H9 (cell line): ENCODE measurements at regions not wholly inside any gene's neighbourhood (a gene's known extent, or its start where the extent isn't known, plus 50 kb on each side); places are given as distances from the start of the nearest gene placed in this dataset.

ENCODE experiments used
- DNase-seq: peaks from one replicate; pipeline ENCODE4 v3.0.0-alpha.2; 2017
- H2AFZ ChIP-seq: one replicate; pipeline ENCODE4 v1.6.1; 2013; ENCODE audit warnings: mild to moderate bottlenecking, low read length, control low read depth, moderate library complexity
- H2AK5ac ChIP-seq: 2 replicates; pipeline ENCODE4 v1.6.1; 2013; ENCODE audit warnings: low read length, control low read depth, mixed read lengths; ENCODE audit not compliant: insufficient read length
- H2BK120ac ChIP-seq: one replicate; pipeline ENCODE4 v1.6.1; 2013; ENCODE audit warnings: low read depth, mild to moderate bottlenecking, low read length, control low read depth, inconsistent platforms; ENCODE audit not compliant: poor library complexity, severe bottlenecking
- H2BK12ac ChIP-seq: 2 replicates; pipeline ENCODE4 v1.6.1; 2013; ENCODE audit warnings: low read length, control low read depth, mixed read lengths, low read depth; ENCODE audit not compliant: insufficient read length
- H2BK15ac ChIP-seq: 2 replicates; pipeline ENCODE4 v1.6.1; 2013; ENCODE audit warnings: low read depth, low read length, control low read depth
- H2BK20ac ChIP-seq: one replicate; pipeline ENCODE4 v1.6.1; 2013; ENCODE audit warnings: low read depth, mild to moderate bottlenecking, low read length, control low read depth, inconsistent platforms; ENCODE audit not compliant: poor library complexity, severe bottlenecking
- H2BK5ac ChIP-seq: 2 replicates; pipeline ENCODE4 v1.6.1; 2013; ENCODE audit warnings: low read length, control low read depth, mixed read lengths; ENCODE audit not compliant: insufficient read length
- H3K14ac ChIP-seq: 2 replicates; pipeline ENCODE4 v1.6.1; 2013; ENCODE audit warnings: low read length, control low read depth; ENCODE audit not compliant: insufficient read depth
- H3K18ac ChIP-seq: 2 replicates; pipeline ENCODE4 v1.6.1; 2013; ENCODE audit warnings: low read depth, mild to moderate bottlenecking, mixed read lengths, low read length, control low read depth; ENCODE audit not compliant: insufficient read length
- H3K23ac ChIP-seq: 2 replicates; pipeline ENCODE4 v1.6.1; 2013; ENCODE audit warnings: low read length, control low read depth, mixed read lengths, low read depth; ENCODE audit not compliant: insufficient read length
- H3K23me2 ChIP-seq: 2 replicates; pipeline ENCODE4 v1.6.1; 2013; ENCODE audit warnings: low read depth, mild to moderate bottlenecking, mixed read lengths, low read length, control low read depth; ENCODE audit not compliant: insufficient read length, poor library complexity, severe bottlenecking
- H3K27ac ChIP-seq: 2 replicates; pipeline ENCODE4 v1.5.1; 2013; ENCODE audit warnings: low read length, control low read depth, mixed read lengths, low read depth; ENCODE audit not compliant: insufficient read length
- H3K27me3 ChIP-seq: 2 replicates; pipeline ENCODE4 v1.6.1; 2013; ENCODE audit warnings: low read length, control low read depth, inconsistent platforms; ENCODE audit not compliant: insufficient read depth
- H3K4ac ChIP-seq: 2 replicates; pipeline ENCODE4 v1.6.1; 2013; ENCODE audit warnings: low read depth, mild to moderate bottlenecking, control low read depth, inconsistent platforms, low read length, moderate library complexity
- H3K4me1 ChIP-seq: 2 replicates; pipeline ENCODE4 v1.6.1; 2013; ENCODE audit warnings: low read length, control low read depth, inconsistent platforms; ENCODE audit not compliant: insufficient read depth
- H3K4me2 ChIP-seq: 2 replicates; pipeline ENCODE4 v1.6.1; 2013; ENCODE audit warnings: low read length, control low read depth, mixed read lengths; ENCODE audit not compliant: insufficient read length, insufficient read depth
- H3K56ac ChIP-seq: 2 replicates; pipeline ENCODE4 v1.6.1; 2013; ENCODE audit warnings: low read depth, mild to moderate bottlenecking, mixed read lengths, low read length, control low read depth; ENCODE audit not compliant: insufficient read length
- H3K79me1 ChIP-seq: 2 replicates; pipeline ENCODE4 v1.6.1; 2013; ENCODE audit warnings: low read depth, mild to moderate bottlenecking, moderate library complexity, low read length, control low read depth, inconsistent platforms; ENCODE audit not compliant: insufficient read depth, poor library complexity, severe bottlenecking
- H3K79me2 ChIP-seq: 2 replicates; pipeline ENCODE4 v1.6.1; 2013; ENCODE audit warnings: low read length, control low read depth, inconsistent platforms; ENCODE audit not compliant: insufficient read depth
- H3K9ac ChIP-seq: 2 replicates; pipeline ENCODE4 v1.6.1; 2013; ENCODE audit warnings: low read length, control low read depth, mixed read lengths; ENCODE audit not compliant: insufficient read length; ENCODE audit errors: extremely low read depth
- H3K9me3 ChIP-seq: one replicate; pipeline ENCODE4 v1.6.1; 2013; ENCODE audit warnings: low read depth, low read length, inconsistent platforms; ENCODE audit not compliant: control insufficient read depth
- H3T11ph ChIP-seq: one replicate; pipeline ENCODE4 v1.6.1; 2013; ENCODE audit warnings: mild to moderate bottlenecking, low read length, control low read depth, inconsistent platforms
- H4K20me1 ChIP-seq: one replicate; pipeline ENCODE4 v1.6.1; 2013; ENCODE audit not compliant: control insufficient read depth, insufficient read length, insufficient read depth
- H4K5ac ChIP-seq: 2 replicates; pipeline ENCODE4 v1.6.1; 2013; ENCODE audit warnings: low read depth, mild to moderate bottlenecking, mixed read lengths, low read length, control low read depth; ENCODE audit not compliant: insufficient read length
- H4K8ac ChIP-seq: replicated peaks from 2 replicates; pipeline ENCODE4 v1.6.1; 2013; ENCODE audit warnings: low read length, control low read depth, mixed read lengths, low read depth; ENCODE audit not compliant: insufficient read length
- H4K91ac ChIP-seq: 2 replicates; pipeline ENCODE4 v1.6.1; 2013; ENCODE audit warnings: low read depth, mild to moderate bottlenecking, moderate library complexity, mixed read lengths, low read length, control low read depth; ENCODE audit not compliant: insufficient read length
- H3K27ac Mint-ChIP-seq, 3 experiments: 2 replicates in 2 of 3; 3 replicates in 1 of 3; pipeline ENCODE4 v1.8.0; 2020 to 2021; ENCODE audit warnings: mixed read lengths in 3 of 3, mild to moderate bottlenecking in 1 of 3, moderate library complexity in 1 of 3
- H3K27me3 Mint-ChIP-seq: 2 replicates; pipeline ENCODE4 v1.8.0; 2021; ENCODE audit warnings: low read depth, mild to moderate bottlenecking, moderate library complexity, mixed read lengths
- H3K36me3 Mint-ChIP-seq, 3 experiments: 2 replicates in 2 of 3; 3 replicates in 1 of 3; pipeline ENCODE4 v1.8.0; 2020 to 2021; ENCODE audit warnings: low read depth in 3 of 3, mixed read lengths in 3 of 3; ENCODE audit not compliant: insufficient read depth in 1 of 3
- H3K4me1 Mint-ChIP-seq, 2 experiments: 2 replicates each; pipeline ENCODE4 v1.8.0; 2020; ENCODE audit warnings: mixed read lengths in 2 of 2
- H3K4me3 Mint-ChIP-seq, 2 experiments: 2 replicates in 1 of 2; 3 replicates in 1 of 2; pipeline ENCODE4 v1.8.0; 2020 to 2021; ENCODE audit warnings: mild to moderate bottlenecking in 2 of 2, mixed read lengths in 2 of 2, moderate library complexity in 1 of 2
- H3K9me3 Mint-ChIP-seq, 2 experiments: 2 replicates in 1 of 2; 3 replicates in 1 of 2; pipeline ENCODE4 v1.8.0; 2020; ENCODE audit warnings: mild to moderate bottlenecking in 2 of 2, mixed read lengths in 2 of 2, moderate library complexity in 1 of 2
- CTCF ChIP-seq: fragments of 200-600 bp; sonication (generic); conservative IDR thresholded peaks from 3 replicates; pipeline ENCODE4 v1.8.0; 2021; ENCODE audit warnings: antibody characterized with exemption, mild to moderate bottlenecking
- WGBS: extraction: QIAGEN DNeasy Blood & Tissue Kit; methylation state at CpG from one replicate; pipeline ENCODE4 v1.1.7; 2013; ENCODE audit warnings: missing lambda C conversion rate, low lambda C conversion rate, mixed read lengths; ENCODE audit not compliant: insufficient read length; ENCODE audit errors: extremely low coverage; 5-methylcytosine and 5-hydroxymethylcytosine counted together

GRCh38 chr2:239462191-239462515 lies 61.3 kb upstream of the HDAC4 start:
- no peaks in the 10 kb centered on the region for H3K27me3 ChIP-seq
- H3K79me2 ChIP-seq = no peaks in the 10 kb centered on the region
- Mint-ChIP-seq H3K36me3 (no peaks in the 10 kb centered on the region), H3K9me3 (no peaks in the 10 kb centered on the region; a peak in 1 of 5 replicates), H3K27ac (peak overlapping the region in 1 of 3 experiments; percentile 94; a peak in 3 of 7 replicates), H3K27me3 (no peaks in the 10 kb centered on the region), H3K4me3 (no peak overlapping the region), H3K4me1 (no peaks in the 10 kb centered on the region)
- no peak overlapping the region for H2BK120ac ChIP-seq
- no peak overlapping the region for H2BK15ac ChIP-seq
- H2BK12ac ChIP-seq = no peak overlapping the region
- no peaks in the 10 kb centered on the region for H4K20me1 ChIP-seq
- H3K9ac ChIP-seq = no peak overlapping the region
- H3K9me3 ChIP-seq = no peaks in the 10 kb centered on the region
- H3K56ac ChIP-seq = no peak overlapping the region
- no peak overlapping the region for H3K27ac ChIP-seq
- no peak overlapping the region for H4K8ac ChIP-seq
- no peak overlapping the region for H2BK5ac ChIP-seq
- H3K23me2 ChIP-seq = no peaks in the 10 kb centered on the region
- H3K18ac ChIP-seq = no peak overlapping the region
- no peaks in the 10 kb centered on the region for H3K79me1 ChIP-seq
- H3K4ac ChIP-seq = no peak overlapping the region
- no peak overlapping the region for H4K5ac ChIP-seq
- no peak for TF ChIP-seq CTCF
- H4K91ac ChIP-seq = no peak overlapping the region
- peak; percentile 10 for DNase-seq
- H3K23ac ChIP-seq = no peak overlapping the region
- WGBS = no CpG with 5 or more reads among the region's 7 CpGs
- H2BK20ac ChIP-seq = no peak overlapping the region
- H3T11ph ChIP-seq = no peak overlapping the region
- no peak overlapping the region for H2AK5ac ChIP-seq
- no peak overlapping the region for H2AFZ ChIP-seq
- no peak overlapping the region for H3K4me2 ChIP-seq
- no peak overlapping the region for H3K14ac ChIP-seq
- H3K4me1 ChIP-seq = no peaks in the 10 kb centered on the region
